HEK293 (cell line): ENCODE measurements at regions not wholly inside any gene's neighbourhood (a gene's known extent, or its start where the extent isn't known, plus 50 kb on each side); places are given as distances from the start of the nearest gene placed in this dataset.

Experiments used
- CTCF ChIA-PET: fragments of 350-600 bp; formaldehyde crosslinking; extraction: SDS; loops from one replicate; lab custom pipeline; 2021; ENCODE audit warnings: antibody characterized with exemption; lab: Yijun Ruan, JAX
- POLR2A ChIA-PET: fragments of 300-600 bp; formaldehyde crosslinking; extraction: SDS; loops from one replicate; lab custom pipeline; 2020; ENCODE audit warnings: antibody characterized with exemption, inconsistent platforms; lab: Yijun Ruan, JAX
- H3K27ac ChIP-seq: fragments of 200-500 bp; sonication (Bioruptor generic); 2 replicates; pipeline ENCODE4 v1.5.1; 2014; ENCODE audit warnings: low read depth, low read length, control low read depth, inconsistent platforms; ENCODE audit errors: extremely low read depth
- H3K36me3 ChIP-seq, 2 experiments: fragments of 200-500 bp in 1 of 2; sonication (Bioruptor generic) in 1 of 2; 1 replicate in 1 of 2; 2 replicates in 1 of 2; pipeline ENCODE4 v1.5.1; 2014 to 2017; ENCODE audit warnings: inconsistent platforms in 2 of 2, low read length in 2 of 2; ENCODE audit not compliant: control insufficient read depth in 2 of 2, insufficient read depth in 1 of 2
- H3K4me1 ChIP-seq: fragments of 200-500 bp; sonication (Bioruptor generic); 2 replicates; pipeline ENCODE4 v1.5.1; 2014; ENCODE audit warnings: mild to moderate bottlenecking, low read length, inconsistent platforms; ENCODE audit not compliant: control insufficient read depth, insufficient read depth
- H3K4me3 ChIP-seq: 2 replicates; pipeline ENCODE4 v1.5.1; 2011; ENCODE audit warnings: low read depth, mild to moderate bottlenecking, control low read depth, low read length, moderate library complexity
- H3K9me3 ChIP-seq: fragments of 200-500 bp; sonication (Bioruptor generic); 2 replicates; pipeline ENCODE4 v1.5.1; 2014; ENCODE audit warnings: low read depth, low read length, inconsistent platforms; ENCODE audit not compliant: control insufficient read depth, insufficient read depth
- GLI2 ChIP-seq: fragments of 450-650 bp; formaldehyde crosslinking; IDR thresholded peaks from 2 replicates; pipeline ENCODE4; 2017; ENCODE audit warnings: missing biosample characterization, missing genetic modification characterization, low read depth, borderline replicate concordance
- KLF1 ChIP-seq: fragments of 450-650 bp; formaldehyde crosslinking; IDR thresholded peaks from 2 replicates; pipeline ENCODE4 v1.5.1; 2016; ENCODE audit warnings: missing biosample characterization, missing genetic modification characterization
- PRDM2 ChIP-seq: fragments of 450-650 bp; formaldehyde crosslinking; IDR thresholded peaks from 2 replicates; pipeline ENCODE4 v1.5.1; 2016; ENCODE audit warnings: missing biosample characterization, missing genetic modification characterization, borderline replicate concordance
- SETDB1 ChIP-seq: IDR thresholded peaks from one replicate; pipeline ENCODE4 v1.6.1; 2017; ENCODE audit warnings: mild to moderate bottlenecking, low read length, moderate library complexity, mixed read lengths; ENCODE audit not compliant: insufficient read length
- ZBTB1 ChIP-seq: fragments of 450-650 bp; formaldehyde crosslinking; IDR thresholded peaks from 2 replicates; pipeline ENCODE4 v1.5.1; 2016; ENCODE audit warnings: missing biosample characterization, missing genetic modification characterization
- ZNF184 ChIP-seq: fragments of 450-650 bp; IDR thresholded peaks from 2 replicates; pipeline ENCODE4 v1.5.1; 2018; ENCODE audit warnings: missing biosample characterization, mild to moderate bottlenecking, missing genetic modification characterization
- ZNF391 ChIP-seq: fragments of 450-650 bp; formaldehyde crosslinking; IDR thresholded peaks from 2 replicates; pipeline ENCODE4 v1.5.1; 2016; ENCODE audit warnings: low read depth, missing biosample characterization, missing genetic modification characterization, borderline replicate concordance
- ZNF518A ChIP-seq: fragments of 450-650 bp; formaldehyde crosslinking; conservative IDR thresholded peaks from 2 replicates; pipeline ENCODE4 v1.5.1; 2016; ENCODE audit warnings: low read depth, missing biosample characterization, missing genetic modification characterization
- ZNF548 ChIP-seq: fragments of 450-650 bp; formaldehyde crosslinking; IDR thresholded peaks from 2 replicates; pipeline ENCODE4 v1.5.1; 2016; ENCODE audit warnings: missing biosample characterization, missing genetic modification characterization
- ZNF571 ChIP-seq: fragments of 450-650 bp; formaldehyde crosslinking; IDR thresholded peaks from 2 replicates; pipeline ENCODE4 v1.5.0; 2017; ENCODE audit warnings: missing biosample characterization, missing genetic modification characterization
- ZNF629 ChIP-seq: fragments of 450-650 bp; formaldehyde crosslinking; IDR thresholded peaks from 2 replicates; pipeline ENCODE4 v1.5.1; 2017; ENCODE audit warnings: missing biosample characterization, missing genetic modification characterization
- ZNF701 ChIP-seq: fragments of 450-650 bp; formaldehyde crosslinking; IDR thresholded peaks from 2 replicates; pipeline ENCODE4 v1.5.1; 2016; ENCODE audit warnings: missing biosample characterization, missing genetic modification characterization
- ZNF777 ChIP-seq: fragments of 450-650 bp; formaldehyde crosslinking; IDR thresholded peaks from 2 replicates; pipeline ENCODE4 v1.5.1; 2017; ENCODE audit warnings: missing biosample characterization, missing genetic modification characterization, borderline replicate concordance

GRCh38 chr1:177700856-177701255 lies 269.0 kb downstream of the SEC16B start:
- POLR2A ChIA-PET = no interaction called here
- TF ChIP-seq ZNF184 (tag by site-specific recombination) (no peak), ZNF701 (tag by site-specific recombination) (no peak)
- no peaks in the 10 kb centered on the region for H3K9me3 ChIP-seq
- no peaks in the 10 kb centered on the region for H3K4me1 ChIP-seq
- H3K27ac ChIP-seq = no peak overlapping the region
- no peaks in the 10 kb centered on the region for H3K36me3 ChIP-seq
- H3K4me3 ChIP-seq = no peak overlapping the region
- CTCF ChIA-PET = no interaction called here

- ChIA-PET CTCF (interaction anchor here (0.6 to 0.7 kb wide), 3 partner anchors 208 to 1312 kb away, joined by 3 read pairs; no protein-coding TSS in a partner anchor), POLR2A (no interaction called here)
- TF ChIP-seq ZNF777 (tag by site-specific recombination) (no peak), ZNF571 (tag by site-specific recombination) (no peak), ZNF548 (tag by site-specific recombination) (no peak), ZNF391 (tag by site-specific recombination) (no peak), ZBTB1 (no peak), ZNF518A (no peak), KLF1 (tag by site-specific recombination) (no peak), ZNF629 (tag by site-specific recombination) (no peak), PRDM2 (tag by site-specific recombination) (no peak), SETDB1 (no peak), GLI2 (tag by site-specific recombination) (no peak)
- Histone ChIP-seq H3K4me1 (no peaks in the 10 kb centered on the region), H3K27ac (no peak overlapping the region), H3K4me3 (no peak overlapping the region), H3K36me3 (no peaks in the 10 kb centered on the region), H3K9me3 (no peaks in the 10 kb centered on the region)
Measured at GRCh38 chr1:177690996-177691395, 278.9 kb downstream of the SEC16B start.
